GM20000 (cell line): ENCODE measurements at regions not wholly inside any gene's neighbourhood (a gene's known extent, or its start where the extent isn't known, plus 50 kb on each side); places are given as distances from the start of the nearest gene placed in this dataset.
A peak's percentile ranks its signal among the peaks of the same experiment; 100 is the strongest.

Experiments used
- DNase-seq: peaks from one replicate; pipeline ENCODE4 v3.0.0; 2012; ENCODE audit warnings: low spot score
- TF ChIP-seq, protein P1 (sequence below): IDR thresholded peaks from 2 replicates; pipeline ENCODE4 v1.5.1; 2012; ENCODE audit warnings: mild to moderate bottlenecking, control low read depth; ENCODE audit errors: extremely low read depth, missing control alignments

DNA sequence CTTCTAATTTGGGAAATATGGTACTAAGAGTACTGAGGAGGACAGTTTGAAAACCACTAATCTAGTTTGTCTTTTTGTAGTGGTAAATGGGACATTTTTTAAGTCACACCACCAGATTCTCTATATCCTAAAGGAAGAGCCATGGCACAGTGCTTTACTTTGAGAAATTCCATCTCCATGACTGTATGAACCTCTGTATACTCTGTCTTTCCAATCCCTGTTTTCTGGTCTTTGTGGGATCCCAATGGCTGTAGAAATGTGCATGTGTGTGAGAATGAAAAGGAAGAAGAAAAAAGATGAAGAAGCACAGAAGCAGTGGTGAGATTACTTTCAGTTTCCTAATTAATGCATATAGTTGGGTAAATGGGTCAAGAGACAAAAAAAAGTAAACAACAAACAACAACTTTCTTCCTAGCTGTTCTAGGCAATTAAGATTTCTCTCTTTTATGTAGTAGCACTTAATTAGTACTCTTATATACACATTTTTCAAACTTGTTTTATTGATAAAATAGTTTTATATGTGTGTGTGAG is 141.2 kb upstream of the HCRTR2 start:
- DNase-seq, result no peak
- TF ChIP-seq, protein P1, sequence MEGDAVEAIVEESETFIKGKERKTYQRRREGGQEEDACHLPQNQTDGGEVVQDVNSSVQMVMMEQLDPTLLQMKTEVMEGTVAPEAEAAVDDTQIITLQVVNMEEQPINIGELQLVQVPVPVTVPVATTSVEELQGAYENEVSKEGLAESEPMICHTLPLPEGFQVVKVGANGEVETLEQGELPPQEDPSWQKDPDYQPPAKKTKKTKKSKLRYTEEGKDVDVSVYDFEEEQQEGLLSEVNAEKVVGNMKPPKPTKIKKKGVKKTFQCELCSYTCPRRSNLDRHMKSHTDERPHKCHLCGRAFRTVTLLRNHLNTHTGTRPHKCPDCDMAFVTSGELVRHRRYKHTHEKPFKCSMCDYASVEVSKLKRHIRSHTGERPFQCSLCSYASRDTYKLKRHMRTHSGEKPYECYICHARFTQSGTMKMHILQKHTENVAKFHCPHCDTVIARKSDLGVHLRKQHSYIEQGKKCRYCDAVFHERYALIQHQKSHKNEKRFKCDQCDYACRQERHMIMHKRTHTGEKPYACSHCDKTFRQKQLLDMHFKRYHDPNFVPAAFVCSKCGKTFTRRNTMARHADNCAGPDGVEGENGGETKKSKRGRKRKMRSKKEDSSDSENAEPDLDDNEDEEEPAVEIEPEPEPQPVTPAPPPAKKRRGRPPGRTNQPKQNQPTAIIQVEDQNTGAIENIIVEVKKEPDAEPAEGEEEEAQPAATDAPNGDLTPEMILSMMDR, result no peak

DNA sequence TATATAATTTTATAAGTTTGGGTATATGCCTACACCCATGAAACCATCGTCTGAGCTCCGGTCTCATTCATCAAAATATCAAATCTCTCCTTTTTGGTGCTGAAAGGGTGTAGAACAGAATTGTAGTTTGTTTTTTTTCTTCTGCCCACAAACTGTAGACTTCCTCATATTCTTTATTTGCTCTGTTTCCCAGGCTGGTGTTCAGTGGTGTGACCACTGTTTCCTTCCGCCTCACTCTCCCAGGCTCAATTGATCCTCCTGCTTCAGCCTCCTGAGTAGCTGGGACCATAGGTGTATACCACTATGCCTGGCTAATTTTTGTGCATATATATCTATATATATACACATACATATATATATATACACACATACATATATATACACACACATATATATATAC is 139.6 kb upstream of the HCRTR2 start:
- no peak for DNase-seq
- TF ChIP-seq, protein P1, result no peak

DNA sequence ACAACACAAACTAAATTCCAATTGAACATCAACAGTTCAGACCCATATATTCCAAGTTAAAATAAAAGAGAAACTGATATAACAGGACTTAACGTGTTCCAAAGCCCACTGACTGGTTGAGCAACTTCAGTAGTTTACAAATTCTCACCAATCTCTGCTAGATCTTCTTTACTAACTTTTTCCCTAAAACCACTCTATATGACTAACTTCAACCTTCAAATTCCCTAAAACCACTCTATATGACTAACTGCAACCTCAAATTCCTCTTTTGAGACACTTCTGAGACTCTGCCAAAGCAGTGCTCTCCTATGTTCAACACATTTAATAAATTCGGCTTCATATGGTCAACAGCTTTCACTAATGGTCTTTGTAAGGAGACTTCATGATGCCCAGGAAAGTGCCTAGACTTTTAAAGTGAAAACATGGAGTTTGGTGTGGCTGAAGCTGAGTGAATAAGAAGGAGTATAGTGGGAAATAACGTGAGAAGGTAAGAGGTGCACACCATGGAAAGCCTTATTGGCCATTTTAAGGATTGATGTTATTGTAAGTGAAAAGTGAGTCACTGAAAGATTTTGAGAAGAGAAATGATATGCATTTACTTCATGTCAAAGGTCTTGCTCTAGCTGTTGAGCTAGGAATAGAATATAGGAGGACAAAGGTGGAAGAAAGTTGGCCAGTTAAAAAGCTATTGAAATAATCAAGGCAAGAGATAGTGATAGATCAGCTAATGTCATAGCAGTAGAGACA is 134.0 kb upstream of the HCRTR2 start:
- TF ChIP-seq, protein P1, result no peak
- DNase-seq, result no peak

DNA sequence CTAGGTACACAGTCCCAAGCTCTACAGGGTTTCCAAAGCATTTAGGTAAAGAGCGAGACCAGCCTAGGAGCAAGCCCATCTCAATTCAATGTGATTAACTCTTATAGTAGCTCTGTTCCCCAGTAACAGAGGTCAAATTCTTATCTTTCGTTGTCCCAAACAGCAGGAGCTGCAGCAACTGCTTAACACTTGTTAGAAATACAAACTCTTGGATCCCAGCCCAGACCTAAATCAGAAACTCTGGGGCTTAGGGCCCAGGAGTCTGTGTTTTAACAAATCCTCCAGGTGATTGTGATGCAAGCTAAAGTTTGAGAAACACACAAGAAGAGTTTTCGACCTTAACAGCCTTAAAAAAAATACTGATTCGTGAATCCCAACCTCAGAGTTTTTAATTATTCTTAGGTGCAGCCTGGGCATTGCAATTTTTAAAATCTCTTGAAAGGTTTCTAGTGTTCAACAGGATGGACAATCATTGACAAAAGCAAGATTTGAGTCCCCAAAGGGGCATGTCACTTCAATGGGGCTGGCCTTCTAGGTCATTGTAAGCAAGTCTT is 127.4 kb upstream of the HCRTR2 start:
- no peak for DNase-seq

DNA sequence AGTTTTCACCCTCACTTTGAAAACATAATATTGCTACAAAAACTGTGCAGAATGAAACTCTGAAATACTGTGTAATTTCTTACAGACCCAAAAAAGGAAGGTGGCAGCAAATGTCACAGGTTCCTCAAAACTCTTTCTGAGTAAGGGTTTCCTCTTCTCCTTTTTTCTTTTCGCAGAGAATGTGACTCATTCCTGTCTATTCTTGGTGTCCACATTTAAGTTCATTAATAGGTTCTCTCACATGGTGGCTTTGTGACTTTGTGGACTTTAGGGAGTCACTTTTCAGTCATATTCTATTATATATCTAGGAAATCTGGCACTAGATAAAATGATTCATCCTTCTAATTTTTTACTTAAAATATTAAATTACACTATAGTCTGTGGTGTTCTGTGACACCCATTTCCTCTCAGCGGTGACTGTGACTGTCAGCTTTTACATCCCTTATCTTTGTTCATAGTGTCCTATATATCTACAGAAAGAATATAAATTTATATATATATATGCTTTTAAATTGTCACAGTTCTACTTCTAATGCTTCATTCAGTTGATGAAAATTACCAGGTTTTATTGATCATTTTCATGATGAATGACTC is 126.8 kb upstream of the HCRTR2 start:
- TF ChIP-seq, protein P1, result no peak
- DNase-seq, result peak; percentile 7

More for the DNA sequence above, 127.4 kb upstream of the HCRTR2 start:
- TF ChIP-seq, protein P1, result no peak

DNA sequence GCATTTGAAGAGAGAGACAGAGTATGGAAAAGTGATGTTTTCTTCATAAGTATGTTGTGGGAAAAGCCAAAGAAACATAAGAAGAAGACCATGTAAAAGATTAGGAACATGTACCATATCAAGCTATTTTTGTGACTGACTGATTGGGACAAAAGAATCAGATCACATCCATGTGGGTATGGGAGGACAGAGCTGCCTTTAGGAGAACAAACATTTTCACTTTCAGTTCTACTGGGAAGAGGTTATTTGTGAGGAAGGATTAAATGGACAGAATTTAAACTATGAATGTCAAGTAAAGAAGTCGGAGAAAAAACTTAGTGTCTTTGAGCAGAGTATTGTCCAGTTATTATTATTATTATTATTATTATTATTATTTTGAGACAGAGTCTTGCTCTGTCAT is 124.4 kb upstream of the HCRTR2 start:
- no peak for DNase-seq
- TF ChIP-seq, protein P1, result no peak

DNA sequence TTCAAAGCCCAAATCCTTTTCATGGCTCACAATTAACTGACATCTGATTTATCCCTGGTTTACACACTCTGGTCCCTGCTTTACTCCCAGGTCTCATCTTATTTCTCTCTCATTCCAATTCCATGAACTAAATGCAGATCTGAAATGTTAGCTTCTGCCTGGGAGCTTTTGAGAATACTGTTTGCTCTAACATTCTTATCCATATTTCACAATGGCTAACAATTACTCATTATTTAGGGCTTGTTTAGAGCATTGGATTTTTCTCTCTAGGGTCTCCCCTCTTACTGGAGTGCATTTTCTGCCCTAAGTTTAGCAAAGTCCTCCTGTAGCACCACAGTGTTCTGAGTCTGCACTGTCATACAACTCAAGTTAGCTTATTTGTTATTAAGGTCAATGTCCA is 121.5 kb upstream of the HCRTR2 start:
- TF ChIP-seq, protein P1, result no peak
- DNase-seq, result no peak
